Kidney (tissue), 13 donors: ENCODE measurements at regions not wholly inside any gene's neighbourhood (a gene's known extent, or its start where the extent isn't known, plus 50 kb on each side); places are given as distances from the start of the nearest gene placed in this dataset.

Source experiments
- DNase-seq, 5 donors: peaks; one replicate each; pipeline ENCODE4 v3.0.0-alpha.2; 2013 to 2020
- FAIRE-seq: peaks from 2 replicates; lab custom pipeline; 2012; peaks lifted over from hg19 to GRCh38; lab: Jason Lieb, UNC
- H3K27ac ChIP-seq, 2 donors: one replicate each; pipeline ENCODE4 v1.7.0; 2013; ENCODE audit warnings: low read depth in 2 of 2, low read length in 2 of 2, inconsistent platforms in 1 of 2
- H3K27me3 ChIP-seq: one replicate; pipeline ENCODE4 v1.7.1; 2013; ENCODE audit warnings: low read length, inconsistent platforms; ENCODE audit not compliant: control insufficient read depth, insufficient read depth
- H3K36me3 ChIP-seq, 3 donors: one replicate each; pipeline versions ENCODE4 v1.7.0 to v1.7.1; 2013; ENCODE audit warnings: low read length in 3 of 3, control low read depth in 1 of 3, inconsistent platforms in 1 of 3; ENCODE audit not compliant: insufficient read depth in 3 of 3, control insufficient read depth in 2 of 3
- H3K4me1 ChIP-seq, 3 donors: one replicate each; pipeline versions ENCODE4 v1.7.0 to v1.7.1; 2013; ENCODE audit warnings: low read length in 3 of 3, inconsistent platforms in 1 of 3, low read depth in 1 of 3; ENCODE audit not compliant: control insufficient read depth in 2 of 3, insufficient read depth in 2 of 3
- H3K4me3 ChIP-seq, 3 donors: one replicate each; pipeline versions ENCODE4 v1.7.0 to v1.8.1; 2013; ENCODE audit warnings: low read length in 3 of 3, control low read depth in 1 of 3, inconsistent platforms in 1 of 3
- H3K9ac ChIP-seq, 3 donors: one replicate each; pipeline versions ENCODE4 v1.7.0 to v1.7.1; 2013; ENCODE audit warnings: low read length in 3 of 3, control low read depth in 1 of 3, inconsistent platforms in 1 of 3
- H3K9me3 ChIP-seq, 3 donors: one replicate each; pipeline versions ENCODE4 v1.7.0 to v1.7.1; 2013; ENCODE audit warnings: low read length in 3 of 3, control low read depth in 1 of 3, inconsistent platforms in 1 of 3; ENCODE audit not compliant: control insufficient read depth in 2 of 3, insufficient read depth in 1 of 3
- CTCF ChIP-seq: IDR thresholded peaks from 3 replicates; pipeline ENCODE4 v1.5.1; 2012; ENCODE audit warnings: mild to moderate bottlenecking, moderate library complexity, borderline replicate concordance; ENCODE audit not compliant: insufficient read depth; ENCODE audit errors: extremely low read depth
- intact Hi-C: fragments of 100-400 bp; cut with DNase I; formaldehyde crosslinking; loops from one replicate; pipeline ENCODE4 v1.11.1; 2022
- donor health status: control.
- donor health status: control.
- donor health status: control.
- donor health status: control.
- donor health status: control.
- donor health status: DM: yes; HTN: yes; CAD: no.
- donor health status: Normal renal cell carcinoma (clear cell type).

DNA sequence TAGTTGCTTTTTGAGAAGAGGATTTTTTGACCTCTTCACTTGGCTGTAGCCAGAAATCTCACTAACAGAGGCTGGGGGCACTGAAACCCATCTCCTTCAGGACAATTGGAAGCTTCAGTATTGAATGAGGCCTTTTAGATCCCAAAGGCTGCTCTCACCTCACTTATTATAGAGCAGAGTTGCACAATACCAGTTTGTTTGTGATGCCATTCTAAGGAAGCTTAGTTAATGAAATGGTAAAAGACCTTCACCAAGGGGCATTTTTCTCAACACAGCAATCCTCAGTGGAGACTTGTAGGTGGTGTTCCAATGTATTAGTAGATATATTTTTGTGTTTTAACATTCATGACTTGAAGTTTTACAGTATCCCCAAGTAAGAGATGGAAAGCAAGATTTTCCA lies 71.0 kb upstream of the RFX8 start:
- FAIRE-seq (no peak), DNase-seq (no peak)
- Histone ChIP-seq H3K9ac (no peak overlapping the region), H3K36me3 (no peaks in the 10 kb centered on the region), H3K9me3 (no peaks in the 10 kb centered on the region), H3K27ac (no peak overlapping the region), H3K4me3 (no peak overlapping the region), H3K27me3 (no peaks in the 10 kb centered on the region), H3K4me1 (no peaks in the 10 kb centered on the region)
- intact Hi-C loops, result no loop called here
- TF ChIP-seq CTCF, result no peak

DNA sequence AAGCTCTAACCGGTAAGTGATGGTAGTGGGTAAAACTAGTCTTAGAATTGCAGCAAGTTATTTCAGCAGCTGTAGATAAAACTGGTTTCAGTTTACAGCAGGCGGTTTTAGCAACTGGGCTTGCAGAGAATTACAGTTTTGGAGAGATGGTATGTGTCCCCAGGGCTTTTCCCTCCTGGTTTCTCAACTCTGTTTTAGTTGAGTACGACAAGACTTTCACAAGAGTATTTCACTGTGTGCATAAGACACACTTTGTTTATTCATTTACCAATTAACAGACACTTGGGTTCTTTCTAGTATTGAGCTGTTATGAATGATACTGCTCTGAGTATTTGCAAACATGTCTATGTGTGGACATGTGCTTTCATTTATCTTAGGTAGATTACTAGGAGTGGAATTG lies 65.6 kb upstream of the RFX8 start:
- FAIRE-seq (no peak), DNase-seq (no peak)
- H3K27me3 ChIP-seq, result no peaks in the 10 kb centered on the region
- no peak overlapping the region for H3K9ac ChIP-seq
- no peaks in the 10 kb centered on the region for H3K9me3 ChIP-seq
- no peak for TF ChIP-seq CTCF
- no peak overlapping the region for H3K27ac ChIP-seq
- H3K4me3 ChIP-seq, result no peak overlapping the region
- H3K36me3 ChIP-seq, result no peaks in the 10 kb centered on the region
- intact Hi-C loops, result no loop called here
- H3K4me1 ChIP-seq, result no peaks in the 10 kb centered on the region

DNA sequence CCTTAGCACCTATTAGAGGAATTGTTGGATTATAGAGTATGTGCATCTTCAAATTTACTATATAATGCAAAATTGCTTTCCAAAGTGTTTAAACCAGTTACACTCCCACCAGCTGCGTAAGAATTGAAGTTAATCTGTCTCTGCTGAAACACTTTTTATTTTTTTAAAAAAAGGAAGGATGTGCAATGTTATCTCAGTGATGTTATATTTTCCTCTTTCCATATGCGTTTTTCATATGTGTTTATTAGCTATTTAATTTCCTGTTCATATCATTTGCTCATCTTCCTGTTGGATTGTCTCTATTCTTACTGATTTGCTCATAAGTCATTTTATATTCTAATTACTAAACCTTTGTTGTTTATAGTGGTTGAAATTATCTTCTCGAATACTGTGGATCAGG lies 63.2 kb upstream of the RFX8 start:
- no peak for TF ChIP-seq CTCF
- Histone ChIP-seq H3K36me3 (no peaks in the 10 kb centered on the region), H3K27ac (no peak overlapping the region), H3K4me3 (no peak overlapping the region), H3K4me1 (no peaks in the 10 kb centered on the region), H3K27me3 (no peaks in the 10 kb centered on the region), H3K9me3 (no peaks in the 10 kb centered on the region), H3K9ac (no peak overlapping the region)
- intact Hi-C loops, result no loop called here
- FAIRE-seq, result no peak
- no peak for DNase-seq

DNA sequence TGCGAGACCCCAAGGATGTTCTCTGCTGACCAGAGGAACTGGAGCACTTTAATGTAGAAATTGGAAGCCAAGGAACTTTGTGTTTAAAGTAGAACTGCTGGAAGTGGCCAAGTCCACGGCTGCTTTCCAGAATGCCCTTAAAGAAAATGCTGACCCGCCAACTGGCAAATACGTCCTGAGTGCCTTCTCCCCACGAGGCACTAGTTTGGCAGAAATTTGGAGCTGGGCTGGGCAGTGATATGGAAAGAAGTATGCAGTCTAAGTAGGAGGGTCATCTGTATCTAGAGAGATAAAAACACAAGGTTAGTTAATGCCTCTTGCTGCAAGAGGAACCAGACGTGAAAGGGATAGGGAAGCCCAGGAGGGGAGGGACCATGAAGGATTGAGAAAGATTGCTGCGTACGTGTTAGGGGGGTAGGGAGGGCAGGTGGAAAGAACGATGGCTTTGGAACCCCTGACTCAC lies 59.3 kb upstream of the RFX8 start:
- FAIRE-seq, result no peak
- Histone ChIP-seq H3K4me1 (no peaks in the 10 kb centered on the region), H3K4me3 (no peak overlapping the region), H3K9me3 (no peaks in the 10 kb centered on the region), H3K9ac (no peak overlapping the region), H3K27ac (no peak overlapping the region), H3K36me3 (no peaks in the 10 kb centered on the region), H3K27me3 (no peaks in the 10 kb centered on the region)
- intact Hi-C loops, result no loop called here
- TF ChIP-seq CTCF, result no peak
- no peak for DNase-seq
